ENCODE measurements at regions not wholly inside any gene's neighbourhood (a gene's known extent, or its start where the extent isn't known, plus 50 kb on each side); places are given as distances from the start of the nearest gene placed in this dataset.

DNA sequence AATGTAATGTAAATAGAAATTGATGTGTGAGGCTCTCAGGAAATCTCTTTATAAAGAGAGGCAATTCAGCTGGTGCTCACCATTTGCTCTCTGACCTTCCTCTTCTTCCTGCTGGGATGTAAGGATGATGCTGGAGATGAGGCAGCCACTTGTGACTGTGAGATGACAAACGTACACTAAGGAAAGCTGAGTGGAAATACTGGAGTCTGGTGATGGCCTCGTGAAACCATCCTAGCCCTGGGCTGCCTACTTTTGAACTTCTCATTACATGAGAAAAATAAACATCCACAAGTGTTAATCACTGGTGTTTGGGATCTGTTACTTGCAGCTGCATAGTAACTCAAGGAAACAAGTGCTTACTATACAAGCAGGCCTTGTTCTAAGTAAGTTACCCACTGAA lies 114.9 kb upstream of the NHSL1 start:
- H3K27me3 ChIP-seq (ENCODE audit: control insufficient read depth in 2 of 2, insufficient read depth in 2 of 2, low read length in 2 of 2) = no peaks in the 10 kb centered on the region
- no peak overlapping the region for H3K4me3 ChIP-seq (replicated peaks in 1 of 3; ENCODE audit: insufficient read depth in 1 of 3, low read depth in 1 of 3, low read length in 3 of 3)
- ChIA-PET POLR2A (no interaction called here), CTCF (no interaction called here)
- H3K79me2 ChIP-seq (ENCODE audit: control insufficient read depth, insufficient read depth, low read length) = peaks cover 67% of the 10 kb centered on the region
- peaks cover 7% of the 10 kb centered on the region for H3K4me1 ChIP-seq (ENCODE audit: control insufficient read depth, extremely low read depth, insufficient read depth, low read length)
- no peak overlapping the region for H3K9ac ChIP-seq (replicated peaks; ENCODE audit: extremely low read depth, insufficient read depth, low read length)
- intact Hi-C loops (cut with micrococcal nuclease) (no loop called here), dilution Hi-C loops (cut with MboI; ENCODE audit: extremely low pct_ligation_motif_present, low sequenced_read_pairs) (no loop called here)
- H3K9me1 ChIP-seq (replicated peaks; ENCODE audit: control insufficient read depth, extremely low read depth, insufficient read depth, low read length) = no peaks in the 10 kb centered on the region
- H3K36me3 ChIP-seq (ENCODE audit: control insufficient read depth in 2 of 2, extremely low read depth in 1 of 2, insufficient read depth in 2 of 2, low read length in 2 of 2) = no peaks in the 10 kb centered on the region
- TF ChIP-seq JUN (IDR thresholded peaks at IDR 0.05; ENCODE audit: borderline replicate concordance, insufficient read depth, insufficient read length, low read depth) = no peak
- TF ChIP-seq GATA2 (IDR thresholded peaks at IDR 0.05; ENCODE audit: insufficient read depth, insufficient read length, low read depth, low read length) = no peak
- TF ChIP-seq, protein P1, sequence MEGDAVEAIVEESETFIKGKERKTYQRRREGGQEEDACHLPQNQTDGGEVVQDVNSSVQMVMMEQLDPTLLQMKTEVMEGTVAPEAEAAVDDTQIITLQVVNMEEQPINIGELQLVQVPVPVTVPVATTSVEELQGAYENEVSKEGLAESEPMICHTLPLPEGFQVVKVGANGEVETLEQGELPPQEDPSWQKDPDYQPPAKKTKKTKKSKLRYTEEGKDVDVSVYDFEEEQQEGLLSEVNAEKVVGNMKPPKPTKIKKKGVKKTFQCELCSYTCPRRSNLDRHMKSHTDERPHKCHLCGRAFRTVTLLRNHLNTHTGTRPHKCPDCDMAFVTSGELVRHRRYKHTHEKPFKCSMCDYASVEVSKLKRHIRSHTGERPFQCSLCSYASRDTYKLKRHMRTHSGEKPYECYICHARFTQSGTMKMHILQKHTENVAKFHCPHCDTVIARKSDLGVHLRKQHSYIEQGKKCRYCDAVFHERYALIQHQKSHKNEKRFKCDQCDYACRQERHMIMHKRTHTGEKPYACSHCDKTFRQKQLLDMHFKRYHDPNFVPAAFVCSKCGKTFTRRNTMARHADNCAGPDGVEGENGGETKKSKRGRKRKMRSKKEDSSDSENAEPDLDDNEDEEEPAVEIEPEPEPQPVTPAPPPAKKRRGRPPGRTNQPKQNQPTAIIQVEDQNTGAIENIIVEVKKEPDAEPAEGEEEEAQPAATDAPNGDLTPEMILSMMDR (IDR thresholded peaks at IDR 0.05; ENCODE audit: extremely low read depth in 1 of 2, insufficient read depth in 1 of 2, low read depth in 1 of 2, low read length in 2 of 2) = no peak
- TF ChIP-seq EZH2 (IDR thresholded peaks at IDR 0.05; ENCODE audit: borderline replicate concordance, low read depth, low read length, severe bottlenecking) = no peak
- no peak for TF ChIP-seq FOS (IDR thresholded peaks at IDR 0.05; ENCODE audit: borderline replicate concordance, insufficient read depth, low read length)
- no peak for TF ChIP-seq MYC (IDR thresholded peaks at IDR 0.05; ENCODE audit: low read depth, low read length)
- TF ChIP-seq, protein P2, sequence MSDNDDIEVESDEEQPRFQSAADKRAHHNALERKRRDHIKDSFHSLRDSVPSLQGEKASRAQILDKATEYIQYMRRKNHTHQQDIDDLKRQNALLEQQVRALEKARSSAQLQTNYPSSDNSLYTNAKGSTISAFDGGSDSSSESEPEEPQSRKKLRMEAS (IDR thresholded peaks at IDR 0.05; ENCODE audit: insufficient read depth, insufficient read length) = no peak
- no peak for TF ChIP-seq POLR2AphosphoS5 (IDR thresholded peaks at IDR 0.05; ENCODE audit: insufficient read depth, low read depth, low read length)
- TF ChIP-seq POLR2A (IDR thresholded peaks at IDR 0.05; ENCODE audit: low read depth, low read length) = no peak
- no TSS peak for BruUV-seq (replicated peaks)
- H3K9me3 ChIP-seq (replicated peaks; ENCODE audit: control insufficient read depth, insufficient read depth, low read length) = no peaks in the 10 kb centered on the region
- H3K27ac ChIP-seq (ENCODE audit: insufficient read depth, low read depth, low read length) = no peak overlapping the region
- H4K20me1 ChIP-seq (replicated peaks; ENCODE audit: control insufficient read depth, extremely low read depth, insufficient read depth, low read length) = peaks cover 2% of the 10 kb centered on the region
- no peak for FAIRE-seq
- no peak overlapping the region for H2AFZ ChIP-seq (ENCODE audit: low read depth, low read length)
- H3K4me2 ChIP-seq (ENCODE audit: insufficient read depth, low read length) = no peak overlapping the region
- DNase-seq (ENCODE audit: low read depth, low spot score) = no peak

Measured in endothelial cell of umbilical vein (primary cell).